ENCODE measurements at regions not wholly inside any gene's neighbourhood (a gene's known extent, or its start where the extent isn't known, plus 50 kb on each side); places are given as distances from the start of the nearest gene placed in this dataset.
A peak's percentile ranks its signal among the peaks of the same experiment; 100 is the strongest.

DNA sequence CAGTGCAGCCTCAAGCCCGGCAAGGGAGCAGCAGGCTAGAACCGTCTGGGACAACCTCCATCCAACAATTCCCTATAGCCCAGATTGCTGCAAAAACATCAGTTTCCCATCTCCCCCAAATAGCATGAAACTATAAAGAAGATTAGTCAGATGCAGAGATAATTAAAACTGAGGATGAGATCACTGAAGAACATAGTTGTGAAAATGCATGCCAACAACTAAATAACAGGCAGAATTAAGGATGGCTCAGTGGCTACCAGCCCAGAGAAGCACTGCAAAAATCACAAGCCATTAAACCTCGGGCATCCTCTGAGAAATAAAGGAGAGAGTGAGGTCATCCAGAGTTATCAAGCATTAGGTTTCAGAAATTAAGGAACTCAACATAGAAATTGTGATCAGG lies 427.1 kb downstream of the TNS3 start:
- intact Hi-C loops (cut with DNase I), result no loop called here
- Histone ChIP-seq H3K4me1 (replicated peaks) (no peaks in the 10 kb centered on the region), H3K27ac (no peak overlapping the region), H3K27me3 (replicated peaks; ENCODE audit: insufficient read depth) (no peaks in the 10 kb centered on the region), H3K9me3 (no peaks in the 10 kb centered on the region), H3K4me3 (no peak overlapping the region), H3K36me3 (no peaks in the 10 kb centered on the region)
- 76% methylated on average over 3 of the region's 3 CpGs for WGBS
- TF ChIP-seq, protein P1, sequence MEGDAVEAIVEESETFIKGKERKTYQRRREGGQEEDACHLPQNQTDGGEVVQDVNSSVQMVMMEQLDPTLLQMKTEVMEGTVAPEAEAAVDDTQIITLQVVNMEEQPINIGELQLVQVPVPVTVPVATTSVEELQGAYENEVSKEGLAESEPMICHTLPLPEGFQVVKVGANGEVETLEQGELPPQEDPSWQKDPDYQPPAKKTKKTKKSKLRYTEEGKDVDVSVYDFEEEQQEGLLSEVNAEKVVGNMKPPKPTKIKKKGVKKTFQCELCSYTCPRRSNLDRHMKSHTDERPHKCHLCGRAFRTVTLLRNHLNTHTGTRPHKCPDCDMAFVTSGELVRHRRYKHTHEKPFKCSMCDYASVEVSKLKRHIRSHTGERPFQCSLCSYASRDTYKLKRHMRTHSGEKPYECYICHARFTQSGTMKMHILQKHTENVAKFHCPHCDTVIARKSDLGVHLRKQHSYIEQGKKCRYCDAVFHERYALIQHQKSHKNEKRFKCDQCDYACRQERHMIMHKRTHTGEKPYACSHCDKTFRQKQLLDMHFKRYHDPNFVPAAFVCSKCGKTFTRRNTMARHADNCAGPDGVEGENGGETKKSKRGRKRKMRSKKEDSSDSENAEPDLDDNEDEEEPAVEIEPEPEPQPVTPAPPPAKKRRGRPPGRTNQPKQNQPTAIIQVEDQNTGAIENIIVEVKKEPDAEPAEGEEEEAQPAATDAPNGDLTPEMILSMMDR (IDR thresholded peaks at IDR 0.05), result no peak
- TF ChIP-seq POLR2AphosphoS5 (IDR thresholded peaks at IDR 0.05), result no peak
- no peak for TF ChIP-seq POLR2A (IDR thresholded peaks at IDR 0.05)
- DNase-seq (ENCODE audit: low spot score), result no peak

DNA sequence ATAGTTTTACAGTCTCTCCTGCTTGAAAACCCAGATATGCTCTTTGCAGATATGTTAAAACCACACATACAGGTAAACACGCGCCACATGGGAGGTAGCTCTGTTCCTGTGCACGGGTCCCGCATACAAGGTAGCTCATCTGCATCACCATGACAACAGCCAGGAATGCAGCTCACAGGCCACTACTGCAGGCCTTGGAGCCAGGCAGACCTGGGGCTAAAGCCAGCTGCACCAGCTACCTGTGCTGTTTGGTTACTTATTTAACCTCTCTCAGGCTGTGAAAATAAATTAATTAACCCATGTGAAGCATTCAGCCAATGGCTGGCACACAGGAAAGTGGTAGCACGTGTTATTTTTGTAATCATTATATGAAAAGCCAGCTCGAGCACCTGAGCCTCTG lies 428.3 kb downstream of the TNS3 start:
- Histone ChIP-seq H3K4me3 (no peak overlapping the region), H3K4me1 (replicated peaks) (no peaks in the 10 kb centered on the region), H3K9me3 (no peaks in the 10 kb centered on the region), H3K27ac (no peak overlapping the region), H3K36me3 (no peaks in the 10 kb centered on the region), H3K27me3 (replicated peaks; ENCODE audit: insufficient read depth) (no peaks in the 10 kb centered on the region)
- DNase-seq (ENCODE audit: low spot score), result no peak
- intact Hi-C loops (cut with DNase I), result no loop called here
- TF ChIP-seq, protein P1 (IDR thresholded peaks at IDR 0.05), result no peak
- TF ChIP-seq POLR2A (IDR thresholded peaks at IDR 0.05) (no peak), POLR2AphosphoS5 (IDR thresholded peaks at IDR 0.05) (no peak)
- WGBS, result 43% methylated on average over 6 of the region's 6 CpGs

DNA sequence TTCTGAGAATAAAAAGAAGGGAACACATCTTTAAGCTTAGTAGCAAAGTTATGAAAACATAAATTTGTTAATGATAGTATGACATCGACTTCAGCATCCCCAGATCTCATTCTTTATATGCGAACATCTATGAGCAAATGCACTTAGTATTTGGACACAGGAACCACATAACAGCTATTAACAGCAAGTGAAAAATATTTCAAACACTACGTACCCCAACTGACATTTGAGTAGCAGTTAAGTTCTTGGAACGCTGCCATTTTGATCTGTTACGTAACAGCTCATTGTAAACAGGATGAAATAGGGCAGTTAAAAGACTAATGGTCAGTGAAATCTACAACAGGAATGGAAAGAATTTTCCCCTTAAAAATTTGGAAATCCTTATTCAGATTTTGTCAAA lies 428.9 kb downstream of the TNS3 start:
- Histone ChIP-seq H3K9me3 (no peaks in the 10 kb centered on the region), H3K4me3 (no peak overlapping the region), H3K27ac (no peak overlapping the region), H3K36me3 (no peaks in the 10 kb centered on the region), H3K27me3 (replicated peaks; ENCODE audit: insufficient read depth) (no peaks in the 10 kb centered on the region), H3K4me1 (replicated peaks) (no peaks in the 10 kb centered on the region)
- TF ChIP-seq POLR2AphosphoS5 (IDR thresholded peaks at IDR 0.05) (peak; percentile 39), POLR2A (IDR thresholded peaks at IDR 0.05) (no peak)
- TF ChIP-seq, protein P1 (IDR thresholded peaks at IDR 0.05), result no peak
- 9% methylated on average over 5 of the region's 5 CpGs for WGBS
- intact Hi-C loops (cut with DNase I), result no loop called here
- DNase-seq (ENCODE audit: low spot score), result peak; percentile 9

DNA sequence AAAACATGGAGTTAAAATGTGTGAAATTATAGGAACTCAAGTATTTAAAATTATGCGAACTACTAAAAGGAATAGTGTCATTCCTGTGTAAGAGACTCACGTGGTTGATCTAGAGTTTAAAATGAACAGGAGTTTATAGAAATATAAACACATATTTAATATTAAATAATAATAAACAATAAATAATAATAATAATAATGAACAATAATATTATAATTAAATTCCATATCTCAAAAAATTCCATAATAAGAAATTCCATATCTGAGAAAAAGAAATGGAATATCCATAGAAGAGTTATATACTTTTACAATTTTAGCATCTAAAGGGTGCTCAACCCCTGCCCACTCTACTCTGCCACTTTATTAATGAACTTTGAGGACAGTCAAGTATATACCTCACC lies 429.6 kb downstream of the TNS3 start:
- no peak overlapping the region for H3K27ac ChIP-seq
- no peak overlapping the region for H3K4me3 ChIP-seq
- WGBS, result 92% methylated on average over 2 of the region's 2 CpGs

More for the DNA sequence above, 429.6 kb downstream of the TNS3 start:
- no peaks in the 10 kb centered on the region for H3K36me3 ChIP-seq
- intact Hi-C loops (cut with DNase I), result no loop called here
- TF ChIP-seq, protein P1 (IDR thresholded peaks at IDR 0.05), result no peak
- TF ChIP-seq POLR2AphosphoS5 (IDR thresholded peaks at IDR 0.05) (no peak), POLR2A (IDR thresholded peaks at IDR 0.05) (no peak)
- DNase-seq (ENCODE audit: low spot score), result no peak
- H3K27me3 ChIP-seq (replicated peaks; ENCODE audit: insufficient read depth), result no peaks in the 10 kb centered on the region
- no peaks in the 10 kb centered on the region for H3K9me3 ChIP-seq
- H3K4me1 ChIP-seq (replicated peaks), result no peaks in the 10 kb centered on the region
